ENCODE measurements at regions not wholly inside any gene's neighbourhood (a gene's known extent, or its start where the extent isn't known, plus 50 kb on each side); places are given as distances from the start of the nearest gene placed in this dataset.

DNA sequence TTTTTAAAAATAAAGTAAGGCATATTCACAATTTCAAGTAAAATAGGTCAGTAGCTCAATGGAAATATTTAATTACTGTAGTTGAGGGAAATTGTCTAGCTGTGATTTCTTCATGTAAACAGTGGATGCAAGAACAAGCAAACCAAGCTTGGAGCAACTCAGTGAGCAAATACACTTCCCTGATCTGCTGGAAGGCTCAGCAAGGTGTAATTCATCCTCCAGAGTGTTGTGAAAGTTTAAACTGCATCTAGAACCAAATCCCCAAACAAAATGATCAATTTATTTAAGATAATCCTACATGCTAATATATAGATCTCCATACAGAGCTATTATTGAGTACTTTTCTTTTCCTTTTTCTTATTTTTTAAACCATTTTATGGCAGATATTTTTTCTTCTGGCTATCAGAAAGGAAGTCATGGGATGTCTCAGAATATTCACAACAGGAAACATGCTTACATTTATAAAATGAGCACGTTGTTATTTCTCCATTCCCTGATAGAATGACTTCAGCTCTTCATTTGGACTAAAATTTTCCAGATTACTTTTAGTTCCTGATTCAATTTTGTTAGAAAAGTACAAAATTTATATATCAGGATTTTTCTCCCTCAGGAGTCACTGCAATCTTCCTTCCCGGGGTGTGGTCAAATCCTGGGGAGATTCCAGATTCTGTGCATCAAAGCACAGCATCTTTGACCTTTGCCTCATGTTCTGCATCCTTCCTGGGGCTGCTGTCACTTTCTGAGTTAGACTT, 219.2 kb upstream of the ELL2 start:
- H3K27me3 ChIP-seq = no peaks in the 10 kb centered on the region
- no peak for DNase-seq
- no peaks in the 10 kb centered on the region for H3K4me1 ChIP-seq
- H3K36me3 ChIP-seq = no peaks in the 10 kb centered on the region
- 67 to 76% methylated on average over 2 of the region's 2 CpGs for WGBS, 2 donors
- TF ChIP-seq, protein P1, sequence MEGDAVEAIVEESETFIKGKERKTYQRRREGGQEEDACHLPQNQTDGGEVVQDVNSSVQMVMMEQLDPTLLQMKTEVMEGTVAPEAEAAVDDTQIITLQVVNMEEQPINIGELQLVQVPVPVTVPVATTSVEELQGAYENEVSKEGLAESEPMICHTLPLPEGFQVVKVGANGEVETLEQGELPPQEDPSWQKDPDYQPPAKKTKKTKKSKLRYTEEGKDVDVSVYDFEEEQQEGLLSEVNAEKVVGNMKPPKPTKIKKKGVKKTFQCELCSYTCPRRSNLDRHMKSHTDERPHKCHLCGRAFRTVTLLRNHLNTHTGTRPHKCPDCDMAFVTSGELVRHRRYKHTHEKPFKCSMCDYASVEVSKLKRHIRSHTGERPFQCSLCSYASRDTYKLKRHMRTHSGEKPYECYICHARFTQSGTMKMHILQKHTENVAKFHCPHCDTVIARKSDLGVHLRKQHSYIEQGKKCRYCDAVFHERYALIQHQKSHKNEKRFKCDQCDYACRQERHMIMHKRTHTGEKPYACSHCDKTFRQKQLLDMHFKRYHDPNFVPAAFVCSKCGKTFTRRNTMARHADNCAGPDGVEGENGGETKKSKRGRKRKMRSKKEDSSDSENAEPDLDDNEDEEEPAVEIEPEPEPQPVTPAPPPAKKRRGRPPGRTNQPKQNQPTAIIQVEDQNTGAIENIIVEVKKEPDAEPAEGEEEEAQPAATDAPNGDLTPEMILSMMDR (IDR thresholded peaks at IDR 0.05) = no peak
- no peak for TF ChIP-seq POLR2A (IDR thresholded peaks at IDR 0.05)
- H3K27ac ChIP-seq = no peak overlapping the region
- no peak overlapping the region for H3K4me3 ChIP-seq (replicated peaks in 1 of 3)
- H3K9me3 ChIP-seq = no peaks in the 10 kb centered on the region
- intact Hi-C loops (cut with DNase I) = no loop called here

DNA sequence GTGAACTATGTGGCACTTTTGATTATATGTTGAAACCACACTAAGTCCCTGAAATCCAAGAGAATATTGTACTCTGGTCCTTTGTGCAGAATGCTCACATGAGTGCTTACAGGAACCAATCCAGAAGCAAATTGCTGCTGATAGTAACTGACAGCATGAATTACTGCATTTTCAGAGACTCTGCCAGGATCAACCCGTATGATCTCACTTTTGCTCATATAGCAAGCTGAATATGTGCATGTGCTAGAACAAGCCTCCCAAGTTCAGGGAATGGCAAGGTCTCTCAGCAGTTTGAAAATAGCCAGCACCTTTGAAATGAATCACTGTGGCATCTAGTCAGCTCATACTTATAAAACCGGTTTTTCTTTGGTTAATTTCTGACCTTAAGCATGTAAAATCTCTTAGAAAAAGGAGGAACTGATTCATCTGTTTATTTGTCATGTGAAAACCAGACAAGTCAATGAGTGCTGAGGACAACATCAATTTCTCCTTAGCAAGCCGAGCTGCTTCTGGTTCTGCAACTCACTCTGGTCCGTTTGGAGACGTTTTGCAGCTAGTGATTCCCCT, 215.7 kb upstream of the ELL2 start:
- TF ChIP-seq, protein P1 (IDR thresholded peaks at IDR 0.05) = no peak
- TF ChIP-seq POLR2A (IDR thresholded peaks at IDR 0.05) = no peak
- no peaks in the 10 kb centered on the region for H3K27me3 ChIP-seq
- H3K27ac ChIP-seq = no peak overlapping the region
- H3K4me3 ChIP-seq (replicated peaks in 1 of 3) = no peak overlapping the region
- no peaks in the 10 kb centered on the region for H3K9me3 ChIP-seq
- 42 to 43% methylated on average over 5 of the region's 5 CpGs for WGBS, 2 donors
- H3K36me3 ChIP-seq = no peaks in the 10 kb centered on the region
- DNase-seq = no peak
- intact Hi-C loops (cut with DNase I) = no loop called here
- H3K4me1 ChIP-seq = no peaks in the 10 kb centered on the region

DNA sequence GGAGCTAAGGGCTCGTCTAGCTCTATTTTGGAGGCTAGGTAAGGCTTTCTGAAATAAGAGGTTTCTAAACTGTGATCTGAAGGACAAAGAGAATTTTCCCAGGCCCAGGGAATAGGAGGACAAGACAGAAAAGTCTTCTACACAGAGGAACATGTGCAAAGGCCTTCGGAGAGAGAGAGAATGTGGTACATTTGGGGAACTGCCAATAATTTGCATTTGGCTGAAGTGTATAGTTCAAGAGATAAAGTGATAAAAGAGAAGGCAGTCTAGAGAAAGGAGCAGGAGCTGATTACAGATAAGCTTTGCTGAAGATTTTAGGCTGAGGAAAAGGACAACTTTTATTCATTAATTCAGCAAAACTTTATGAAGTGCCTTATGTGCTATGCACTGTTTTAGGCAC, 214.4 kb upstream of the ELL2 start:
- H3K36me3 ChIP-seq = no peaks in the 10 kb centered on the region
- H3K27ac ChIP-seq = no peak overlapping the region
- 60 to 65% methylated on average over 2 of the region's 2 CpGs for WGBS, 2 donors
- TF ChIP-seq, protein P1 (IDR thresholded peaks at IDR 0.05) = no peak
- no peak for TF ChIP-seq POLR2A (IDR thresholded peaks at IDR 0.05)
- no peak for DNase-seq
- H3K4me3 ChIP-seq (replicated peaks in 1 of 3) = no peak overlapping the region
- intact Hi-C loops (cut with DNase I) = no loop called here
- H3K4me1 ChIP-seq = no peaks in the 10 kb centered on the region
- H3K9me3 ChIP-seq = no peaks in the 10 kb centered on the region
- no peaks in the 10 kb centered on the region for H3K27me3 ChIP-seq

DNA sequence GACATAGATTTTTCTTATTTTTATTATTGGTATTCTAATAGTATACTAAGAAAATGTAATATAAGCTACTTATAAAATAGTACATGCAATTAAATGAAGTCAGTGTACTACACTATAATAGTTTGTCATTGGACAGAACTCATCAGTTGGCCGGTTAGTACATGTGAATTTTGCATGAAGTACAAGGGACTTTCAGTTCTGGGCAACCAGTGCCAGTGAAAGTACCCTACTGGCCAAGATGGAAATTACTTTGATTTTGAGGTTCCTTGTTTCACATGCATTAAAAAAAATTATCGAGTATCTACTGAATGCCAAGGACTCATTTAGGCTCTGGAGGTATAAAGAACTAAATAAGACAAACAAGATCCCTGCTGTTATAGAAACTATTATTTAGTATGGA, 213.4 kb upstream of the ELL2 start:
- intact Hi-C loops (cut with DNase I) = no loop called here
- H3K27me3 ChIP-seq = no peaks in the 10 kb centered on the region
- H3K9me3 ChIP-seq = no peaks in the 10 kb centered on the region
- no peaks in the 10 kb centered on the region for H3K36me3 ChIP-seq
- no peak overlapping the region for H3K27ac ChIP-seq
- H3K4me3 ChIP-seq (replicated peaks in 1 of 3) = no peak overlapping the region
- TF ChIP-seq, protein P1 (IDR thresholded peaks at IDR 0.05) = peak in 2 of 6 experiments; percentile 6 to 23
- TF ChIP-seq POLR2A (IDR thresholded peaks at IDR 0.05) = no peak
- 86 to 94% methylated on average over 2 of the region's 2 CpGs for WGBS, 2 donors
- H3K4me1 ChIP-seq = no peaks in the 10 kb centered on the region
- DNase-seq = no peak

DNA sequence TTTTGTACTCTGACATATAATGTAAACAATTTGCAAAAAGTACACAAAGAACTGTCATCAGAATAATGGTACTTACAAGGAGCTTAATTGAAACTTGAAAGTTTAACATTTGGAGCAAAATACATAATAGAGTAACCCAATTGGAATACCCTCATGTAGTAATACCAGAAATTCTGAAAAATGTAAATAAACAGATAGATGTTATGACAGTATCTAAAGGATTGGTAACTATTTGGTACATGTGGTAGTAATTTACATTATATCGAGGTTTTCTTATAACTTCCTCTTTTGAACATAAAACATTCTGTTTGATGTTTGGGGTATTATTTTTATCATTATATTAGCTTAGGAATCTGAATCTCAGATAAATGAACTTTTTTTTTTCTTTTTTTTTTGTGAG, 211.7 kb upstream of the ELL2 start:
- DNase-seq = no peak
- WGBS, 2 donors = 82 to 91% methylated on average over 1 of the region's 1 CpG
- H3K9me3 ChIP-seq = no peaks in the 10 kb centered on the region
- no peak overlapping the region for H3K27ac ChIP-seq
- H3K4me3 ChIP-seq (replicated peaks in 1 of 3) = no peak overlapping the region
- no peaks in the 10 kb centered on the region for H3K36me3 ChIP-seq
- no peaks in the 10 kb centered on the region for H3K4me1 ChIP-seq
- intact Hi-C loops (cut with DNase I) = no loop called here
- TF ChIP-seq, protein P1 (IDR thresholded peaks at IDR 0.05) = no peak
- no peak for TF ChIP-seq POLR2A (IDR thresholded peaks at IDR 0.05)
- no peaks in the 10 kb centered on the region for H3K27me3 ChIP-seq
